ENCODE measurements at regions not wholly inside any gene's neighbourhood (a gene's known extent, or its start where the extent isn't known, plus 50 kb on each side); places are given as distances from the start of the nearest gene placed in this dataset.

GRCh38 chr16:73176577-73177013, 128.7 kb upstream of the ZFHX3 start:
- no peak for TF ChIP-seq EZH2 (IDR thresholded peaks at IDR 0.05; ENCODE audit: borderline replicate concordance, low read length)
- TF ChIP-seq CTCF (IDR thresholded peaks at IDR 0.05; ENCODE audit: low read length): no peak
- Histone ChIP-seq H3K27ac (ENCODE audit: low read depth, low read length, poor library complexity, severe bottlenecking) (no peak overlapping the region), H3K4me3 (ENCODE audit: low read depth, low read length, poor library complexity, severe bottlenecking) (no peak overlapping the region), H3K9me3 (ENCODE audit: low read length) (no peaks in the 10 kb centered on the region), H3K9ac (ENCODE audit: low read length) (no peak overlapping the region), H3K36me3 (ENCODE audit: insufficient read depth, low read length) (no peaks in the 10 kb centered on the region), H3K4me2 (ENCODE audit: low read length) (no peak overlapping the region), H3K79me2 (ENCODE audit: insufficient read depth, low read length) (no peaks in the 10 kb centered on the region), H3K9me2 (ENCODE audit: low read depth, low read length) (no peaks in the 10 kb centered on the region), H3F3A (ENCODE audit: insufficient read depth, low read length) (no peaks in the 10 kb centered on the region), H4K20me1 (ENCODE audit: insufficient read depth, low read length) (no peaks in the 10 kb centered on the region), H3K27me3 (ENCODE audit: insufficient read depth, low read length) (no peaks in the 10 kb centered on the region), H2AFZ (ENCODE audit: low read length) (no peak overlapping the region), H3K4me1 (ENCODE audit: insufficient read depth, low read length, severe bottlenecking) (no peaks in the 10 kb centered on the region)

DNA sequence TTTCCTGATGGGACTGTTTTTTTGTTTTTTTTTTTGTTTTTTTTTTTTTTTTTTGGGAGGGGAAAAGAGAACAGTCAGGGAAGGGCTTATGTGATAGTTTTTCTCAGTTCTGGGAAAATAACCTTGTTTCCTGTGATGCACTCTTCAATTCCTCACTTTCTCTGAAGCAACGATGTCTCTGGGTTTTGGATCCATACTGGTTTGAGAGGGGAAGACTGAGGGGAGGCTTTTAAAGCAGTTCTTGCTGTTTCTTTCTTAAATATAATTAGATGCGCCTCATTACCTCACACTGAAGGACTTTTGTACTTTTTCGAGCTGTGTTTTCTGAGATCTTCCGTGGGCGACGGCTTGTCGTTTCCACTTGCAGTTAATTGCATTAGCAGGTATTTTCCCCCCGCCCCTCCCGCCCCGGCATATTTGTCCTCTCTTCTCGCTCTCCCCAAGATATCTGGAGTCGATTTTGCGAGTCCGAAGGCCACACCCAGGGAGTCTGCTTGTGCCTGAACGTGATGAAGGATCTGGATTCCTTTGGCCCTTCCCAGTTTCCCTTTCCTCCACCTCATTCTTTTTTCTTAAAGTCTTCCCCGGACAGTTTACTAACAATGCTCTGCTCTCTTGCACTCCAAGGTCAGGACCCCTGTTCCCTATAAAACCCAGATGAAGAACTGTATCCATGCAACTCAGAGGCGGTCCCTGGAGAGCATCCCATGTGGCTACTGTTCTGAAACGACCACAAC, 125.2 kb upstream of the ZFHX3 start:
- no peaks in the 10 kb centered on the region for H3K9me3 ChIP-seq (ENCODE audit: low read length)
- no peak overlapping the region for H3K27ac ChIP-seq (ENCODE audit: low read depth, low read length, poor library complexity, severe bottlenecking)
- no peak overlapping the region for H3K9ac ChIP-seq (ENCODE audit: low read length)
- no peaks in the 10 kb centered on the region for H3K4me1 ChIP-seq (ENCODE audit: insufficient read depth, low read length, severe bottlenecking)
- H2AFZ ChIP-seq (ENCODE audit: low read length): no peak overlapping the region
- H3K36me3 ChIP-seq (ENCODE audit: insufficient read depth, low read length): no peaks in the 10 kb centered on the region
- H3K4me2 ChIP-seq (ENCODE audit: low read length): no peak overlapping the region
- H3K27me3 ChIP-seq (ENCODE audit: insufficient read depth, low read length): no peaks in the 10 kb centered on the region
- H3K79me2 ChIP-seq (ENCODE audit: insufficient read depth, low read length): no peaks in the 10 kb centered on the region
- TF ChIP-seq EZH2 (IDR thresholded peaks at IDR 0.05; ENCODE audit: borderline replicate concordance, low read length): no peak
- no peak overlapping the region for H3K4me3 ChIP-seq (ENCODE audit: low read depth, low read length, poor library complexity, severe bottlenecking)
- H3F3A ChIP-seq (ENCODE audit: insufficient read depth, low read length): no peaks in the 10 kb centered on the region
- no peaks in the 10 kb centered on the region for H3K9me2 ChIP-seq (ENCODE audit: low read depth, low read length)
- H4K20me1 ChIP-seq (ENCODE audit: insufficient read depth, low read length): no peaks in the 10 kb centered on the region

DNA sequence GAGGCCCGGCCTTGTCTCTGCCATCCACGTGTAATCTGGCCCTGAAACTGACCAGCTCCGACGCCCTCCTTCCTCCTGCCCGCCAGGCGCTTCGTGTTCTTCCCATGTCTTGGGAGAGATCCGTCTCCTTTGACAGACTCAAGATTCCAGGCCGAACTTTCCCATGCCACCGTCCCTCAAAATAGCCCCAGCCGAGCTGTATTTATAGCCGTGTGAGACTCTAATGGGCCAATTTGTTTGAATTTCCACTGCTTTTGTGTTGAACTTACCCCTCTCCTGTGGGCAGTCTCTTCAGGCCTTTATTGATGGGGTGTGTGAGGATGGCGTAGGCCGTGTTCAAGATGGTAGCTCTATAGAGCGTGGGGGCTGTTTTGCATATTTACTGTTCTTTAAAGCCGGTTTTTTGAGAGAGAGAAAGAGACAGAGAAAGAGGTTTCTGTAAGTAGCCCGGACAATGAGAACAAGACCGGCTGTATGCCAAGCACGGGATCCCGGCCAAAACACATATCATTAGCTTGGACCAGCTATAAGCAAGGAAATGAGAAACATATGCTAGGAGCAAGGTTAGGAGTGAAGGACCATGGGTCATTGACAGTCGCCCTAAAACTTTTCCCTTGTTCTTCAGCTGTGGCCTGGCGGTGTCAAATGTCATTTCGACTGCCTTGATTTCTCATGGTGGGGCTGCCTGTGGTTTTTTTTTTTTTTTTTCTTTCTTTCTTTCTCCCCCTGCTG, 124.5 kb upstream of the ZFHX3 start:
- no peak overlapping the region for H3K27ac ChIP-seq (ENCODE audit: low read depth, low read length, poor library complexity, severe bottlenecking)
- no peaks in the 10 kb centered on the region for H3K36me3 ChIP-seq (ENCODE audit: insufficient read depth, low read length)
- H3K9me2 ChIP-seq (ENCODE audit: low read depth, low read length): no peaks in the 10 kb centered on the region
- H3K79me2 ChIP-seq (ENCODE audit: insufficient read depth, low read length): no peaks in the 10 kb centered on the region
- TF ChIP-seq CTCF (IDR thresholded peaks at IDR 0.05; ENCODE audit: low read length): no peak
- TF ChIP-seq EZH2 (IDR thresholded peaks at IDR 0.05; ENCODE audit: borderline replicate concordance, low read length): no peak
- no peak overlapping the region for H3K4me3 ChIP-seq (ENCODE audit: low read depth, low read length, poor library complexity, severe bottlenecking)
- no peak overlapping the region for H3K9ac ChIP-seq (ENCODE audit: low read length)
- no peak overlapping the region for H2AFZ ChIP-seq (ENCODE audit: low read length)
- no peak overlapping the region for H3K4me2 ChIP-seq (ENCODE audit: low read length)
- H4K20me1 ChIP-seq (ENCODE audit: insufficient read depth, low read length): no peaks in the 10 kb centered on the region
- no peaks in the 10 kb centered on the region for H3F3A ChIP-seq (ENCODE audit: insufficient read depth, low read length)
- H3K9me3 ChIP-seq (ENCODE audit: low read length): no peaks in the 10 kb centered on the region
- H3K4me1 ChIP-seq (ENCODE audit: insufficient read depth, low read length, severe bottlenecking): no peaks in the 10 kb centered on the region
- no peaks in the 10 kb centered on the region for H3K27me3 ChIP-seq (ENCODE audit: insufficient read depth, low read length)
